Ascending aorta (tissue), 2 donors: ENCODE measurements at regions not wholly inside any gene's neighbourhood (a gene's known extent, or its start where the extent isn't known, plus 50 kb on each side); places are given as distances from the start of the nearest gene placed in this dataset.

ENCODE experiments used
- DNase-seq, 2 donors: peaks; one replicate each; pipeline ENCODE4 v3.0.0-alpha.2; 2019; ENCODE audit warnings: low spot score in 2 of 2
- H3K27ac ChIP-seq, 2 donors: fragments of 200-600 bp; sonication (generic); one replicate each; pipeline ENCODE4 v1.5.1; 2016 to 2017; ENCODE audit warnings: mild to moderate bottlenecking in 1 of 2
- H3K27me3 ChIP-seq: fragments of 200-600 bp; sonication (generic); one replicate; pipeline ENCODE4 v1.5.1; 2017
- H3K36me3 ChIP-seq, 2 donors: fragments of 200-600 bp; sonication (generic); one replicate each; pipeline ENCODE4 v1.5.1; 2016
- H3K4me1 ChIP-seq, 2 donors: fragments of 200-600 bp; sonication (generic); one replicate each; pipeline ENCODE4 v1.5.1; 2016 to 2017; ENCODE audit warnings: mild to moderate bottlenecking in 1 of 2
- H3K4me3 ChIP-seq, 2 donors: fragments of 200-600 bp; sonication (generic); one replicate each; pipeline ENCODE4 v1.5.1; 2016 to 2017; ENCODE audit warnings: mild to moderate bottlenecking in 1 of 2
- H3K9me3 ChIP-seq, 2 donors: fragments of 200-600 bp; sonication (generic); one replicate each; pipeline ENCODE4 v1.5.1; 2016
- intact Hi-C: fragments of 100-400 bp; cut with DNase I; formaldehyde crosslinking; loops from one replicate; pipeline ENCODE4 v1.15.1; 2023
- TF ChIP-seq, protein P1 (sequence below), 3 experiments: fragments of 200-600 bp in 2 of 3; fragments of 450-650 bp in 1 of 3; sonication (generic) in 2 of 3; IDR thresholded peaks; one replicate each; pipeline ENCODE4 v1.5.1; 2016 to 2019; ENCODE audit warnings: antibody characterized with exemption in 3 of 3, mild to moderate bottlenecking in 1 of 3, moderate library complexity in 1 of 3

DNA sequence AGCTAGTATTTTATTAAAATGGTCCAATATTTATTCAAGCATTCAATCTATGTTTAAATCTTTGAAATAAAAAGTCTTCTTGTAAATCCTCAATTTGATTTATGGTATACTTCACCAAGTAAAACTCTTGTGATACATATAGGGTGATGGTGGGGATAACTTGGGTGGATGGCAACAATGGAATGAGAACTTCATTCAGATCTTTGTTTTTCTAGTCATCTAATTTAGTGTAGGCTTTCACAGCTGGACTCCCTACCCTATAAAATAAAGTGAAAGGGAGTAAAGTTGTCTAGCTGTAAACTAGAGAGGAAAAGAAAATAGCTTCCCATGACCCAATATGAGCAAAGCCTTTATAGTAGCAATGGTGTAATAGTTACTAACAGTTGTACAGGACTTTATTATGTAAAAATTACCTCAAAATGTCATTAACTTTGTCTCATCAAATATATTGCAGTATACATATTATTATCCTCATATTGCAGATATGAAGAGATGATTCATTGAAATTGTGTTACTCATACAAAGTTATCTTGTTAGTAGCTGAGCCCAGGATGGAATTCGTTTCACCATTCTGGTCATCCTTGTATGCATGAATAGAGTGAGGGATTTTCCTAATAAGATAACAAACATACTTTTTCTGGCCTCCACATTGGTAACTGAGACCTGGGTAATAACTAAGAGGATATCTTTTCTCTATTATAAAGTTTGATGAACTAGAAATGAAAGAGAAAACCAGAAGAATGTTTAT lies 1377.7 kb upstream of the ADGRL4 start:
- no peaks in the 10 kb centered on the region for H3K36me3 ChIP-seq
- intact Hi-C loops = no loop called here
- no peaks in the 10 kb centered on the region for H3K4me1 ChIP-seq
- no peak overlapping the region for H3K27ac ChIP-seq
- TF ChIP-seq, protein P1, sequence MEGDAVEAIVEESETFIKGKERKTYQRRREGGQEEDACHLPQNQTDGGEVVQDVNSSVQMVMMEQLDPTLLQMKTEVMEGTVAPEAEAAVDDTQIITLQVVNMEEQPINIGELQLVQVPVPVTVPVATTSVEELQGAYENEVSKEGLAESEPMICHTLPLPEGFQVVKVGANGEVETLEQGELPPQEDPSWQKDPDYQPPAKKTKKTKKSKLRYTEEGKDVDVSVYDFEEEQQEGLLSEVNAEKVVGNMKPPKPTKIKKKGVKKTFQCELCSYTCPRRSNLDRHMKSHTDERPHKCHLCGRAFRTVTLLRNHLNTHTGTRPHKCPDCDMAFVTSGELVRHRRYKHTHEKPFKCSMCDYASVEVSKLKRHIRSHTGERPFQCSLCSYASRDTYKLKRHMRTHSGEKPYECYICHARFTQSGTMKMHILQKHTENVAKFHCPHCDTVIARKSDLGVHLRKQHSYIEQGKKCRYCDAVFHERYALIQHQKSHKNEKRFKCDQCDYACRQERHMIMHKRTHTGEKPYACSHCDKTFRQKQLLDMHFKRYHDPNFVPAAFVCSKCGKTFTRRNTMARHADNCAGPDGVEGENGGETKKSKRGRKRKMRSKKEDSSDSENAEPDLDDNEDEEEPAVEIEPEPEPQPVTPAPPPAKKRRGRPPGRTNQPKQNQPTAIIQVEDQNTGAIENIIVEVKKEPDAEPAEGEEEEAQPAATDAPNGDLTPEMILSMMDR (IDR thresholded peaks at IDR 0.05) = no peak
- H3K9me3 ChIP-seq = no peaks in the 10 kb centered on the region
- no peaks in the 10 kb centered on the region for H3K27me3 ChIP-seq
- DNase-seq = no peak
- no peak overlapping the region for H3K4me3 ChIP-seq

DNA sequence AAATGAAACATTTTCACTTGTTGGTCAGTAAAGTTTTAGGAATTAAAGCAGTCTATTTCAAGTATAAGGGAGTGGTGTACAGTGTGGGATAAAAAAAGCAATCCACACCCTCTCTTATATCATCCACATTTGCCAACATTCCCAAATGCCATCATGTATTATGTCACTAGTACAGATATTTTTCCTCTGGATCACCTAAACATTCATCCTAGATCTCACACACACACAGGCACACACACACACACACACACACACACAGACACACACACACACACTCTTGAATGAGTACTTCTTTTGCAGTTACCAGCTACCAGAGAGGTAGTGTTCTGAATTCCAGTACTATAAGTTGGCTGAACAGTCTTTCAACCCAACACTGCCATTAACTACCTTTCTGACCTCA lies 1369.1 kb upstream of the ADGRL4 start:
- no peak for DNase-seq
- TF ChIP-seq, protein P1 (IDR thresholded peaks at IDR 0.05) = no peak
- intact Hi-C loops = no loop called here
- no peak overlapping the region for H3K27ac ChIP-seq
- H3K4me3 ChIP-seq = no peak overlapping the region
- no peaks in the 10 kb centered on the region for H3K36me3 ChIP-seq
- no peaks in the 10 kb centered on the region for H3K9me3 ChIP-seq
- no peaks in the 10 kb centered on the region for H3K4me1 ChIP-seq
- H3K27me3 ChIP-seq = no peaks in the 10 kb centered on the region

- DNase-seq = no peak
These were observed 1368.6 kb upstream of the ADGRL4 start for GRCh38 chr1:80375109-80375508.

GRCh38 chr1:80369780-80370179 lies 1363.2 kb upstream of the ADGRL4 start:
- no peaks in the 10 kb centered on the region for H3K36me3 ChIP-seq
- DNase-seq = no peak
- H3K4me1 ChIP-seq = no peaks in the 10 kb centered on the region
- H3K27me3 ChIP-seq = no peaks in the 10 kb centered on the region
- H3K27ac ChIP-seq = no peak overlapping the region
- TF ChIP-seq, protein P1 (IDR thresholded peaks at IDR 0.05) = no peak
- H3K4me3 ChIP-seq = no peak overlapping the region
- H3K9me3 ChIP-seq = no peaks in the 10 kb centered on the region
- intact Hi-C loops = no loop called here

More at GRCh38 chr1:80375109-80375508, 1368.6 kb upstream of the ADGRL4 start:
- H3K27me3 ChIP-seq = no peaks in the 10 kb centered on the region
- no peaks in the 10 kb centered on the region for H3K36me3 ChIP-seq
- no peak overlapping the region for H3K4me3 ChIP-seq
- TF ChIP-seq, protein P1 (IDR thresholded peaks at IDR 0.05) = no peak
- intact Hi-C loops = no loop called here
- H3K9me3 ChIP-seq = no peaks in the 10 kb centered on the region
- H3K4me1 ChIP-seq = no peaks in the 10 kb centered on the region
- H3K27ac ChIP-seq = no peak overlapping the region

DNA sequence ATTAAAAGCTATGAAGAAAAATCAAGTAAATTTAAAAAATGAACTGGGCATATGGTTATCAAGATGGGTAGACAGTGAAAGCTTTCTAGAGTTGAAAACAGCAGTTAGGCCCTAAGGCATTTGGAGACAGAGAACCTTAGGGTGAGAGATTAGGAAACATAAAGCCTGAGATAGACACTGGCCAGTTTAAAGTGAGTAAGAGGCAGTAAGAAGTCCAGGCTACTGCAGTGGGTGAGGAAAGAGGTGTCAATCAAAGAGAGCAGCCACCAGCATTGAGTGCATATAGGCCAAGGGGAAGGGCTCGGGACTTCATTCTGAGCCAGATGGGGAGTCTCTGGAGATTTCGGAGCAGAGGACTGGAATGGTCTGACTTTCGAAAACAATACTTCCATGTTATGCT lies 1360.5 kb upstream of the ADGRL4 start:
- H3K4me3 ChIP-seq = no peak overlapping the region
- H3K9me3 ChIP-seq = no peaks in the 10 kb centered on the region
- DNase-seq = no peak
- no peaks in the 10 kb centered on the region for H3K27me3 ChIP-seq
- TF ChIP-seq, protein P1 (IDR thresholded peaks at IDR 0.05) = no peak
- H3K27ac ChIP-seq = no peak overlapping the region
- H3K4me1 ChIP-seq = no peaks in the 10 kb centered on the region
- no peaks in the 10 kb centered on the region for H3K36me3 ChIP-seq
- intact Hi-C loops = no loop called here
